ENCODE measurements at regions not wholly inside any gene's neighbourhood (a gene's known extent, or its start where the extent isn't known, plus 50 kb on each side); places are given as distances from the start of the nearest gene placed in this dataset.

- Mint-ChIP-seq H3K9me3 (peaks cover under 1% of the 10 kb centered on the region), H3K4me1 (no peaks in the 10 kb centered on the region), H3K36me3 (ENCODE audit: low read depth) (no peaks in the 10 kb centered on the region), H3K4me3 (no peak overlapping the region), H3K27ac (no peak overlapping the region), H3K27me3 (no peaks in the 10 kb centered on the region)
- CTCF ChIA-PET = no interaction called here
- POLR2A ChIA-PET = no interaction called here
- intact Hi-C loops (cut with micrococcal nuclease) = no loop called here
- no peak for ATAC-seq (ENCODE audit: low read depth)
- DNase-seq = no peak
- TF ChIP-seq CTCF (IDR thresholded peaks at IDR 0.05) = no peak
Observed at GRCh38 chr13:91076830-91077229, 270.7 kb upstream of the MIR17HG start.

- ChIA-PET POLR2A (no interaction called here), CTCF (no interaction called here)
- Mint-ChIP-seq H3K4me1 (no peaks in the 10 kb centered on the region), H3K27ac (no peak overlapping the region), H3K27me3 (no peaks in the 10 kb centered on the region), H3K36me3 (ENCODE audit: low read depth) (no peaks in the 10 kb centered on the region), H3K4me3 (no peak overlapping the region), H3K9me3 (no peaks in the 10 kb centered on the region)
- TF ChIP-seq CTCF (IDR thresholded peaks at IDR 0.05) = no peak
- ATAC-seq (ENCODE audit: low read depth) (no peak), DNase-seq (no peak)
- intact Hi-C loops (cut with micrococcal nuclease) = no loop called here
Observed at GRCh38 chr13:91078093-91078679, 269.3 kb upstream of the MIR17HG start.

GRCh38 chr13:91079176-91079575 is 268.3 kb upstream of the MIR17HG start:
- Mint-ChIP-seq H3K36me3 (ENCODE audit: low read depth) (no peaks in the 10 kb centered on the region), H3K27ac (no peak overlapping the region), H3K4me3 (no peak overlapping the region), H3K27me3 (no peaks in the 10 kb centered on the region), H3K4me1 (no peaks in the 10 kb centered on the region), H3K9me3 (no peaks in the 10 kb centered on the region)
- CTCF ChIA-PET = no interaction called here
- TF ChIP-seq CTCF (IDR thresholded peaks at IDR 0.05) = no peak
- POLR2A ChIA-PET = no interaction called here
- ATAC-seq (ENCODE audit: low read depth) = no peak
- no peak for DNase-seq
- intact Hi-C loops (cut with micrococcal nuclease) = no loop called here

- Mint-ChIP-seq H3K4me1 (no peaks in the 10 kb centered on the region), H3K36me3 (ENCODE audit: low read depth) (no peaks in the 10 kb centered on the region), H3K9me3 (no peaks in the 10 kb centered on the region), H3K4me3 (no peak overlapping the region), H3K27me3 (no peaks in the 10 kb centered on the region), H3K27ac (no peak overlapping the region)
- ChIA-PET POLR2A (no interaction called here), CTCF (no interaction called here)
- DNase-seq (no peak), ATAC-seq (ENCODE audit: low read depth) (no peak)
- intact Hi-C loops (cut with micrococcal nuclease) = no loop called here
- no peak for TF ChIP-seq CTCF (IDR thresholded peaks at IDR 0.05)
Observed at GRCh38 chr13:91085127-91085526, 262.4 kb upstream of the MIR17HG start.

GRCh38 chr13:91086936-91087716 is 260.4 kb upstream of the MIR17HG start:
- no peak for TF ChIP-seq CTCF (IDR thresholded peaks at IDR 0.05)
- Mint-ChIP-seq H3K27me3 (no peaks in the 10 kb centered on the region), H3K4me3 (no peak overlapping the region), H3K4me1 (no peaks in the 10 kb centered on the region), H3K27ac (no peak overlapping the region), H3K9me3 (no peaks in the 10 kb centered on the region), H3K36me3 (ENCODE audit: low read depth) (no peaks in the 10 kb centered on the region)
- CTCF ChIA-PET = no interaction called here
- POLR2A ChIA-PET = no interaction called here
- intact Hi-C loops (cut with micrococcal nuclease) = no loop called here
- no peak for DNase-seq
- no peak for ATAC-seq (ENCODE audit: low read depth)
